SKM-1 (cell line): ENCODE measurements at regions not wholly inside any gene's neighbourhood (a gene's known extent, or its start where the extent isn't known, plus 50 kb on each side); places are given as distances from the start of the nearest gene placed in this dataset.

Source experiments
- DNase-seq: peaks from one replicate; lab custom pipeline; 2025; ENCODE audit not compliant: unreplicated experiment; lab: John Stamatoyannopoulos, UW

DNA sequence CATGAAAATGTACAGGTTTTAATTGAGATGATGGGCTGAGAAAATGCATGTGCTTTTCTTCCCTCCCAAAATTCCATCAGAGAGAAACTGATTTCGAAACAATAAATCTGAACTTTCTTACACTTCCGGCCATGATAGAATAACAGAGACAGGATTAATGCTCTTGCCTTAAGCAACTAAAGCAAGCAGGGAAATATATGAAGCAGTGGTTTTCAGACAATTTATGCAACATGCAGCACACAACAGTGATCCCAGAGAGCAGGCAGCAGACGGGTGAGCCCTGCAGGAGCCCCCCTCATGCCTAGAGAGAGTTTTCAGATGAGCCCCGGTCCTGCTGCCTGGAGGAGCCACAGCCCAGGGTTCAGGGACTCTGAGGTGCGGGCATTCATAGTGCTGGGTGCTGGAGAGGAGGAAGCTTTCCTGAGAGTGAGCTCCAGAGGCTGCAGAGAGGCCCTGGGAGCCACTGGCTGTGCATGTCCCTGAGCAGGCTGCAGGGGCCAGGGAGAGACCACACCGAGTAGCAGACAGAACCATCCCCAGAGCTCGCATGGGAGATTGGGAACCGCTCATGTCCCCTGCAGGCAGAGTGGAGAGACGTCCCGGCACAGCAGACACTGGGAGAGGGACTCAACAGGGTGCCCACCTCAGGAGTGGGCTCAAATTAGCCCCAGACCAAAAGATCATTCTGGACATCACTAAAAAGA lies 143.5 kb downstream of the OLFM1 start:
- no peak for DNase-seq

DNA sequence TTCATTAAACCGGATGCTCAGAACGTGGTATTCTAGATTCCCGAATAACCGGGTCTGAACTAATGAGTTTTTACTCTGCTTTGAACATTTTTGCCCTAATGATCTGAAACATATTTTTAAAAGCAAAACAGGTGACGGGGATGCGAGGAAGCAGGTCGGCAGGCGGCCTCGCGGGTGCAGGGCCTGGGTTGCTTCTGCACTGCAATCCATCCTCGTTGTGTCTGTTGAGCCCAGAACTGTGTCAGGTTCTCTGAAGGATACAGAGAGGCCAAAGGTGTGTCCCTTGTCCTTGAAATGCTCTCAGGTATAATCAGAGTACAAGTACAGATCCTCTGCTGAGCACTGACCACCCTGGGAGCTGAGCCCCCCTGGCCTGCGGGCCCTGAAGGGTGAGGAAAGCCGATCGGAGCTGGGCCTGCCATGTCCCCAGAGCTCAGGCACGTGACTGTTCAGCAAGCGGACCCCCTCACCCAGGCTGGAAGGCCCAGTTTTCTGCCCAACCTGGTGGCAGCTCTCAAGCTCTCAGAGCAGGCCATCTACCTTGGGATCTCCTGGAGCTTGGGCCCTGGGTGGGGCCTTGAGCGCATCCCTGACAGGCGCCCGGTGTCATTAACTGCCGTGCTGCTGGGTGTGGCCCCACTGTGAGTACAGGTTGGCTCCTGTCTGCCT lies 151.8 kb downstream of the OLFM1 start:
- no peak for DNase-seq

DNA sequence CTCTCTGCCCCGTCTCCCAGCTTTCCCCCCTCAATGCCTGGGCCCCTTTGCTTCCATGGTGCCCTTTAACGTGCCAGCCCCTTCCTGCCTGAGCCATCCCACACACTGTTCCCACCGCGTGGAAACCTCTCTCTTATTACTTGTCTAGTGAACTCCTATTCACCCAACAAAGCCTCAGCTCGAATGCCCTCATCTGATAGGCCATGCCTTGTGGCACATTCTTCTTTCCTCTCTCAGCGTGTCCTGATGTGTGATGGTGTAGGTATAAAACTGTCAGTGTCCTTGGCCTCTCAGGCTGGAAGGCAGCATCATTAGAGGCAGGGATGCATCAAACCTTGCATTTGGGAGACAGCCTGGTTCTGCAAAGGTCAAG lies 152.3 kb downstream of the OLFM1 start:
- DNase-seq: no peak

DNA sequence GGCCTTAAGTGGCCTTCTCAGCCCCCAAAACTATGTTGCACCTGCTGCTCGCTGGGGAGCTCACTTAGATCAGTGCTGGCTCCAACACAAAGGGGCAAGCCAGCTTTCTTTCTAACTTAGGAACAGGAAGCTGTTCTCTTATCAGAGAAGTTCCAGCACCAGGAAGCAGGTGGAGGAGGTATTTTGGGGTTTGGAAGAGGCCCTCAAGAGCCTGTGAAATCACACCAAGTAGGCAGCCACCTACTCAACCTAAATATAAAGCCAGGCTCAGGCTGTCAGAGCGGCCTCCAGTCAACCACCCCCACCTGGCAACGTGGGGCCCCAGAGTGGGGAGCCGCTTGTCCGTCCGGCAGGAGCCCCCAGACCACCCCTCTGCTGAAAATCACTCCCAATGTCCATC lies 152.8 kb downstream of the OLFM1 start:
- DNase-seq: no peak

DNA sequence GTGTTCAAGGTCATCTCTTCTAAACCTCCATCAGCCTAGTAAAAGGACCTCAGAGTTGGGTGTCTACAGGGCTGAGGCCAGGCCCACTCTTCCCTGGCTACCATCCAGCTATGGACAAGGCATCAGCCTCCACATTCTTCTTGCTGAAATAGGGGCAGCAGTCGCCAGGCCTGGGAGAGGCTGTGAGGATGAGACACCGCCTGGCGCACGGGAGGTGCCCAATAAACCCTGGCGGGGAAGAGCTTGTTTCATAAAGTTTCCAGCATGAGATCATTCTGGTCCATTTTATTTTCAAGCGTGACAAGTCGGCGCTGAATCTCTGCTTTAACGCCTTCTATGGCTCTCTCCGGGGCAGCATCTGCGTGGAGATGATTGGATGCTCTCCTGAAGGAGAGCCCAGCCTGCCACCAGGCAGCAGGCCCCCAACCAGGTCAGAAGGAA lies 153.4 kb downstream of the OLFM1 start:
- DNase-seq: no peak

DNA sequence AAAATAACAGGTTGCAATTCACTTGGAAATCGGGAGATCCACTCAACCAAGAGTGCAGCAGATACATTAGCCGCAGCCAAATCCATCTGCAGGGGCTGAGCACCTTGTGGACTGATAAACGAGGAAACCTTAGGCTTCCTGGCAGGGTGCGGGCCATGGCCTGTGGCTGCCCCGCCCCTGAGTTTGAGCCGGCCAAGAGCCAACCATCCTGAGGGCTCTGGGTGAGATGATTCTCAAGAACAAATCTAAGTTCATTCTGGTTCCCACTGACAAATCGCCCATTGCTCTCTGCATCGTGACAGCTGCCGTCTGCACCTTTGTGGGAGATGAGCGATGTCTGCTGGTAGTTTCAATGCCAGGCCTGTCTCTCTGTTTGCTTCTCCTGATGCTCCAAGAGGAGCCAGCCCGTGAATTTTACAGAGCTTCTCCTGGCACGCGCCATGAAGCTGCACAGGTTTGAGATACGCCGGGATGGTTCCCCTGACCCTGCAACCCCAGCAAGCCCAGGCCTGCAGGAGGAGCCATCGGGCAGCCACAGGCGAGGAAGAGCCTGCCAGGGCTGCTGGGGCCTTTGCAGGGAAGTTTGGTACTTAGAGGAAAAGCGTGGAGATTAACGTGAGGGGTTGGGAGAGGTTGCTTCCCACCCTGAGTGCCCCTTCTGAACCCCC lies 154.0 kb downstream of the OLFM1 start:
- no peak for DNase-seq

DNA sequence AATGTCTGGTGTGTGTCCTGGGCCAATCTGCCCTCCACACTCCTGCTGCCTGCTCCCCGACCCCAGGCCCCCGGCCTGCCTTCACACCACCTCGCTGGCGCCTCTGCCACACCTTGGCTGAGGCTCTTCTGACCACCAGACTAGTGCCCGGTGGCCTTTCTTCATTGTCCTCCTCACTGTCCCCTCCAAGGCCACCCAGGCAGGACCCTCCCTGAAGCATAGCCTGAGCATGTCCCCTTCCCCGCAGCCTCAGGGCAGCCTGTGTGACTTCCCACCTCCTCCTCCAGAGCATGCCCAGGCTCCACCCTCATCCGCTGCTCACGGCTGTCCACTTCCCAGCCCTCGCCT lies 154.6 kb downstream of the OLFM1 start:
- DNase-seq: no peak

DNA sequence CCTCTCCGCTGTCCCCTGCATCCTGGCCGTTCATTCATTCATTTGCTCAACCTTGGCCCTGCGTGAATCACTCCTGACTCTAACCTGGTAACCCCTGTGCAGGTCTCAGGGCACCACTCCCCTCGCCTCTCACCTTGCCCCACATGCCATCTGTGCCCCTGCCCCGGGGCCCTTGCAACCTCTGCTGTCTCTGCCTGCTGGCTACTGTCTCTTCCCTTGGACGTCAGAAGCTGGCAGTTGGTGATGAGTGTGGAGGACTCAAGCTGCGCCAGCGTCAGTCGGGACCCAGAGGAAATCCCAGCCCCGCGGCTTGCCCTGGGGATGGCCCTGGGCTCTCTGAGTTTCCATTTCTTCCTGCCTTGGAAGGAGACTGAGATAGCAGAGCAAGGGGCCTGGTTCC lies 154.9 kb downstream of the OLFM1 start:
- no peak for DNase-seq

DNA sequence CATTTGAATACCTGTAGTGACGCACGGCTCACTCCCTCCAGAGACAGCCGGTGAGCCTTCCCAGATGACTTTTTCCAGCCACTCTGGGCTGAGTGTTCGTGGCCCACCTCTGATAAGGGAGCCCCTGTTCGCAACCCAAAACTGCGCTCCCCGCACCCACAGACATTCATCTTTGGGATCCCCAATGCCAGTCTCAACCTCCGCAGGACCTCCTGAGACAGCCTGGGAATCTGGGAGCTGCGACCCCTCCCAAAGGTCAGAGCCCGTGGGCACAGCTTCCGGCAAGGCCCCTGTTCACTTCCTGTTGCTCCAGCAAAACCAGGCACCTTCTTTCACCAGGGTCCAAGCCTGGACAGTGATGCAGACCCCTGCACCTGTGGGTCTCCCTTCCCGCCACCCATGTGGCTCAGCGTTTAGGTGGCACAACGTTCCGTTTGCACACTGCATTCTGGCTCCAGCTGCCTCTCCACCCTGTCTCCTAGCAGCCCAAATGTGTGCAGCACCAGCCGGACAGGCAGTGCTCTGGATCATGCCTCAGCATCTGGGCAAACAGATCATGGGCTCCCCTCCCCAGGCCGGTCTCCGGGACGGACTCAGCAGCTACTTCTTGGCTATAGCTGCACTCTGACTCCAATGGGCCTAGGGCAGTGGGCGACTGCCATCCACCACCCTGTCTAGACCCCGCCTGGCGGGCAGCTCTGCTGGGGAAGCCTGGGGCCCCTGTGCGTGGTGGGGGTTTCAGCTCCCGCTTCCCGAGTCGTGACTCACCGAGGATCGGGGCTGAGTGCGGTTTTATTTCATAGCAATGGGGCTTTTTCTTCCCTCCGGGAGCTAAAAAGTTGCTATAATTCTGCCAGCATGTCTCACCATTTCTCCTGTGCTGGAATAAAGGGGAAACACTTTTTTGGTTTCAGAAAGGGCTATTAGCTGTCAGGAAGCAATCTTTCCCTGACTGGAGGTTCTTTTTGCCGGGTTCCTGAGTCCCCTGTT lies 156.0 kb downstream of the OLFM1 start:
- no peak for DNase-seq

DNA sequence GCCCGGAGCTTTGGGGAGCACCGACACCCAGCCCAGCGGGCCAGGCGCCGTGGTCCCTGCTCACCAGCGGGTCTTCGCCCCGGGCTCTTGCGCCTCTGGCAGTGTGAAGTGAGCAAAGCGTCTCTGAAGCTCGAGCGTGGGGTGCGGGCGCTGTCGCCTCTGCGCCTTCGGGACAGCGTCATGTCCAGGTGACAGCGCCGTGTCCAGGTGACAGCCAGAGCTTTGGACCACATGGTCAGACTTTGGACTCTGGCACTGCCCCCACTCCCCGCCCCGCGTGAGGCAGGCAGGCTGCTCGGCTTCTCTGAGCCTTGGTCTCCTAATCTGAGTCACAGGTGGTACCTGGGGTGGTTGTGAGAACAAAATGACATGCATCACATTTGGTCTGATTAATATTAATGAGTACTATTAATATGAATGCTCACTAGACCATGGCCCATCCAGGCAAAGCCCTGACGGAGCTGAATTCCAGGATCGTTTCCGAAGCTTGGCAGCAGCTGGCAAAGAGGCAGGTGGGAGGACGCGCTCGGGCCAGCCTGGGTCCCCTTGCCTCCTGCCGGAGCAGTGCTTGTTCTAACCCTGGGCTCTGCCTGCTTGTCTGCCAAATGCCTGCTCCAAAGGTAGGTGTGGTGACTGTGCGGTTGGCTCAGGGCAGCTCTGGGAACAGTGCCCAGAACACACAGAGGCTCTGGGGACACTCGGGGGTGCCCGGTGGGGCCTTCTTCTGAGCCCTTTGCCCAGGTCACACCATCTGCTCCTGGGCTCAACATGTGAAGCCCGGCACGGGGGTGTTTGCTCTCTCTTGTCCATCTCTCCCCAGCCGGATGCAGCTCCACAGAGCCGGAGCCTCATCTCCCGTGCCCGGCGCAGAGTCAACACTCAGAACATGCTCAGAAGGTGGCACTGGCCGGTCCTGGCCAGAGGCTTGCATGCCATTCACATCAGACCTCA lies 157.1 kb downstream of the OLFM1 start:
- DNase-seq: no peak

DNA sequence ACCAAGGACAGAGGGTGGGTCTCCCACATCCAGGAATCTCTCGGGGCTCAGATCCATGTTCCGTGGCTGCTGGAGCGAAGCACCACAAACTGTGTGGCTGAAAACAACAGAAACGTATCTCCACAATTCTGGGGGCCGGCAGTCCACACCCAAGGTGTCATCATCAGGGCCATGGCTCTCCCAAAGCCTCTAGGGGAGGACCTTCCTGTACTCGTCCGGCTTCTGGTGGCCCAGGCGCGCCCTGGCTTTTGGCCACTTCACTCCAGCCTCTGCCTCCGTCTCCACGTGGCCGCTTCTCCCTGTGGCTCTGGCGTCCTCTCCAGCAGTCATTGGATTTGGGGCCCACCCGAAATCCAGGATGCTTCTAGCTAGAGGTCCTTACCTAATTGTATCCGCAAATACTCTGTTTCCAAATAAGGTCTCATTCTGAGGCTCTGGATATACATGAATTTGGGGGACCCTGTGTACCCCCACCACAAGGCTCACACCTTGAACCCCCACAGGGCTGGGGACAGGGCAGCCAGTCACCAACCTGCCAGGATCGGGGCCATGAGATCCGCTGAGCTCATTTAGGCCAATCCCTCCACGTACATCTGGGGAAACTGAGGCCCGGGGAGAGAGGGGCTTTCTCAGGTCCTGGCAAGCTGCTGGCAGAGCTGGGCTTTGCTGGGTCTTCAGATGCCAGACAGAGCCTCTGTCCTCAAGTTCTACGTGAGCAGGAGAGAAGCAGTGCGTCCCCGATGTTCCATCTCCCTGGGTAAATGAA lies 158.2 kb downstream of the OLFM1 start:
- no peak for DNase-seq

DNA sequence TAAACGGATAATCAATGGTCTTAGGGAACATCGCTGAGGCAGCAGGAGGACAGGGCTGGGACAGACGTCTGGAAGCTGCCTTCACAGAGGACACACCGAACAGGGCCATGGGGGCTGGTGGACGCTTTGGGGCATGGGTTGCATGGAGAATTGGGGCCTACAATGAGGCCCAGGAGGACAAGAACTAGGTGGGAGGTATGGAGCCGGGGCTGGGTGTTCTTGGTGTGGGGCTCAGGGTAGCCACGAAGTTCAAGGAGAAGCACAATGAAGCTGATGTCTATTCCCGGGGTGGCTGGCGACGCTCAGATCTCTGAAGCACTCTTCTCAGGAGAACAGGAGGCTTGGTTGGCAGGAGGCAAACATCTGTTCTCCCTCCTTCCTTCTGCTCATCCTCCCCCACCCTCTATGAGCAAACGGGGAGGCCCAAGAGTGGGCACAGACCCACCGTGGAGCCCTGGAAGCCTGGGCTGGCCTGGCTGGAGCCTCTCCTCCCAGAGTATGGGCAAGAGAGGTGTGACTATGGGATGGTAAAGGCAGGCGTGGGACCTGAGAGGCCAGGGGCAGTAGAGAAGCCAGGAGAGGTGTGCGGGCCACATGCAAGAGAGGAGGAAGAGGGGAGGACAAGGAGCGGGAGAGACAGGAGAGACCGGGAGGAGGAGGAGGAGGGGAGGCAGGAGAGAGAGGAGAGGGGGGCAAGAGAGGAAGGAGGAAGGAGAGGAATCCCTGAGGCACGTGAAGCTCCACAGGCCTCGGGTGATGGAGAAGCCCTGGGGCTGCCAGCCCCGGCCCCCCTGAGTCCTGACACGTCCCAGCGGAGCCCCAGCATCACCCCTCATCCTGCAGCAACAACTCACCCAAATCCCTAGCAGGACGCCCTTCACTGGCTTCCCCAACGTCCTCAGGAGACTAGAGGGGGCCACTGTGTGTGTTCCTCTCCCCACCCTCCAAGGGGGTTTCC lies 159.1 kb downstream of the OLFM1 start:
- DNase-seq: no peak

DNA sequence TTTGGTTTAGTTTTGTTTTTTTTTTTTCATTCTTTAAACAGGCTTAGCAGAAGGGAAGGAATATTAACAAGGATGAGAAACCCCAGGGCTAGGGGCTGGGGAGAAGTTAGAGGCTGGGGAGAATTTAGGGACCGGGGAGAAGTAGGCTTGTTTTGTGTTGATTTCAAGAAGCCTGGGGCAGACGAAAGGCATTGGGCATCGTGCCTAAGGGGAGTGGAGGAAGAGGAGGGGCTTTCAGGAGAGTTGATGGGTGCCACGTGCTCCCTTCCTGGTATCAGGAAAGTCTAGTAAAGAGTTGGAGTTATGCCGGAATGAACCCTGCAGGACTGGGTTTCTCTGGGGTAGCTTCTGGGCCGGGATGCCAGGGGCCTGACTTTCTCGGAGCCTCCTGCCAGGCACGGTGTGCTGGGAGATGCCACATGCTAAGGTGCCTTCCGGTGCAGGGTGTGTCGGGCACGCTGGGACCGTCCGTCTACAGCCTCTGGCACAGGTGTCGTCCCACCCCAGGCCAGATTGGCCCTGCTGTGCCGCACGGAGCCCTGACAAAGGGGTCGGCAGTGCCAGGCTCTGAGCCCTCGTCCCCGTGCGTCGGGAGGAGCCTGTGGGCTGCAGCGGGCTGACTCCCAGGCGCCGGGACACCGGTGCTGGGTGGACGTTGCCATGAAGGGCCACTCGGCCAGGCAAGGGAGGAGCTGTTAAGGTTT lies 159.9 kb downstream of the OLFM1 start:
- DNase-seq: no peak

DNA sequence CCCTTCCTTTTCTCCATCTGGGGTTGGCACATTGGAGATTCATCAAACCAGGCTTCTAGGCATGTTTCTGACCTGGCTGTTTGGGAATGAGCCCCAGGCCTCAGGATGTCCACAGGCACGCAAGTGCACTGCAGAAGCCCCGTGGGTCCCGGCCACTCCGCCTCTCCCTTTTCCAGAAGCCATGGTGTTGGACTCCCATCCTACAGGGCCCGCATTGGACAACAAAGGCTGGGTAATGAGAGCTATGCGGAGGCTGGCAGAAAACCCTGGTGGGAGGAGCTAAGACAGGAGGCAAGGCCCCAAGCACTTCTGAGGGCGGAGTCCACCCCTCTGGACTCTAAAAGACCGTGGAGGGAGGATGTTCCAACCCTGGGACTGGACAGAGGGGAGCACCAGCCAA lies 160.6 kb downstream of the OLFM1 start:
- DNase-seq: no peak

DNA sequence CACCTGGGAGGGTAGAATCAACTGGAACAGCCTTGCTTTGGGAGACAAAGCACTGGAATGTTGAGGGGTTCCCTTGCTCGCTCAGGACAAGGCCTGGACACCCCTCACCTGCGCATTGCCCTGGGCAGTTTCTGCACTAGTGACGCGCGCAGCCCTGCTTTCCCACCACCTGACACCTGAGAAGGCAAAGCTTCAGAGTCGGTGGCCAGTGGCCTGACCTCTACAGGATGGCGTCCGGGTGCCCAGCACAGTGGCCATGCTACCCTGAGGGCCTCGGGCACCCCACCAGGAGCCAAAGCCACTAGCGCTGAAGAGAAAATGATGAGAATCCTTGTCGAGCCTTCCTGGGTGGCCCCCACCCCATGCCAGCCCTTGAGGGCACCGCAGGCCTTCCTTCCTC lies 161.3 kb downstream of the OLFM1 start:
- DNase-seq: no peak

DNA sequence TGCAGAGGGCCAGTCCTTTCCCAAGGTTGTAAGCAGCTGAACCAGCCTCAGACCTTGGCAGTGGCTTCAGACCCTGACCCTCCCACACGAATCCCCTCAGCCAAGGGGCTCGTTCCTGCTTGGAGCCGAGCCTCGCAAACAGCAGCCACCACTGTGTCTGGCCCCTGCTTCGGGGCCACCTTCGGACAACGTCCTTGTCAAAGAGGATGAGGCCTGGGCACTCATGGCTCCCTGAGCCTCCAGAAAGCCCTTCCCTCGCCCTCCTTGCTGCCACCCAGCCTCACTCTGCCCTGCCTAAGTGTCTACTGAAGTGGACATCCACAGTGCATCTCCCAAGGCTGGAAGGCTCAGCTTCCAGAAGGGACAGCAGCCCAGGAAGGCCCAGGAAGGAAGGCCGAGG lies 161.7 kb downstream of the OLFM1 start:
- DNase-seq: no peak

DNA sequence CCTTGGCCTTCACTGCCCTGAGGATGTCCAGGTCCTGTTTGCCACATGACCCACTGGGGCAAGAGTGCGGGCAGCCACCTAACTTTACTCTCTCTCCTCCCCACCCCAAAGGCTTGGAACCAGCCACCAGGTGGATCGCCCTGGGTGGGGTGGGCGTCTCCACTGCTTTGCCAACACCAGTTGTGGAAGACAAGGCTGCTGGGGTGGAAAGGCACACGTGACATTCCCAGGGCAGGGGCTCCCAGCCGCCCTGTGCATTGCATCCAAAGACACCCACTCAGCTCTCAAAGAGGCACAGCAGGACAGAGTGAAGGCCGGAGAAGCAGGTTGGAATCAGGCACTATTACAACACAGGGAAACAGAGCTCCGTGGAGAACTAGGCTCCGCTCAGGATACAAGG lies 162.2 kb downstream of the OLFM1 start:
- DNase-seq: no peak

DNA sequence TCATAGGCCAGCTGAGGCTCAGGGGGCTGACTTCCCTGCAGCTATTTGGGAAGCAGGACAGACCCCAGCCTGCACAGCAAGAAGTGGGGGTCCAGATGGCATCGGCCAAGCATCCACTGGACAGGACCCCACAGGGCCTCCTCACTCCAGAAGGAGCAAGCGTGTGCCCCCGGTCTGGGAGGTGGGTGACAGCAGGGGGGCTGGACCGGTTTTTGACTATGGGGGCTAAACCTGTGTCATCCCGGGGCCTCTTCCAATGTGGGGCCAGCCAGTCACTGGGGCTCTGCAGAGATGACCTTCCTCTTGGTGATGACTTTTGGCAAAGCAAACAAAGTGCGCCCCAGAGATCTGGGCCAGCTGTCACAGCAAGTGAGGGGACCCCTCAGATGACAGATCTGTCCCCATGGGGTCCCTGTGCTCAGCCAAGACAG lies 163.9 kb downstream of the OLFM1 start:
- no peak for DNase-seq
